ELR (cell line): ENCODE measurements at regions not wholly inside any gene's neighbourhood (a gene's known extent, or its start where the extent isn't known, plus 50 kb on each side); places are given as distances from the start of the nearest gene placed in this dataset.

ENCODE experiments used
- DNase-seq: peaks from one replicate; pipeline ENCODE4 v3.0.0-alpha.2; 2015; ENCODE audit warnings: low read depth

DNA sequence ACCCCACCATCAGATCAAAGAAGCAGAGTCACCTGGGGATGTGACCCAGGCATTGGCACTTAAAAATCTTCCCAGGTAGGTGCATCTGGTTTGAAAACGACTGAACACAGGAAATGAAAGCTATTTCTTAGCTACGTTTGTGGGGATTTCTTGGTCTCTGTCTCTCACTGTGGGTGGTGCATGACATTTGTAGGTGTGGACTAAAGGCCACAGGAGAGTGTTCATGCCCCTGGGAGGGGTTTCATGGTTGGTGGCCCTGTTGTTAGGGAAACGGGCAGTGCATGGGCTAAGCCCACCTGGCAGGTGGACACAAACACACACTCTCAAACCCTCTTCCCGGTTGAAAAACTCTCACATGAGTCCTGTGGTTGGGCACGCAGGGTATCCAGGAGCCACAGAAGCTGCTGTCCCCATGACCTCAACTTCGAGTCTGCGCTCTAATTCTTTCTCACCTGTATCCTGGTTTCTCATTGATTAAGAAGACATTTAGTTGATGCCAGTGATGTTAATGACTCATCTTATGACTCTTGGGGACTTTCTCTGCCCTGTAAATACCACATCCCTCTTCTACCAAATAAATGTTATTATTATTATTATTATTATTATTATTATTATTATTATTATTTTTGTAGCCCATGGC is 119.4 kb downstream of the MRPS6 start:
- DNase-seq = no peak

DNA sequence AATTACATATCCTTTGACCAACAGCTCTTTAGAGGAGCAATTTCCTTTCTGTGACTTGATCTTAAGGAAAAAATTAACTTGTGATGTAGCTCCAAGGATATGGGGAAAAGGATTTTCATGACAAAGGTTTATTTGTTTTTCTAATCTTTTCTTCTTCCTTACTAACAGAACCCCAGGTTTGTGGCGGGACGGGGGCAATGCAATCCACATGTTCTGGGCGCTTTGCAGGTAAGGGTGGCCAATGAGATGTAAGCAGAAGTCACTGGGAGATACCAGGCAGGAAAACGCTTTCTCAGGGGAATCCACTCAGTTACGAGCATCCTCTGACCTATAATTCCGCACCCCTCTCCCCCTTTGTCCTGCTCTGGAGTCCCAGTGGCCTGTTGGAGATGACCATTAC is 122.0 kb downstream of the MRPS6 start:
- no peak for DNase-seq

DNA sequence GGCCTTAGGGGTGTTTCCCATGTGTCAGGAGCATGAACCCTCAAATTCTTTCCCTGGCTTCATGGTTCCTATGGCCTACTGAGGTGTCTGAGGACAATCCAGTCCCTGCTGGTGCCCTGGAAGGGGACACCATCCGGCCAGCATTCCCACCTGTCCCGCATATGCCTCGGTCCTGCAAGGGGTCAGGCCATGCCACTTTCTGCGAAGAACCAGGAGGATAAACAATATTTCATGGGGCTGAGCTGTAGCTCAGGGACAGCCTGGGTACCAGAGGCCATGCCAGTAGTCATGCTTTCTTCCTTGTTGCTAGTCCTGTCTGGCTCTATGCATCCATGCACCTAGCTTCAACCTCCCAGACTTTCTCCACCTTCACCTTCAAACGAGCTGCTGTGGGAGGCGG is 123.6 kb downstream of the MRPS6 start:
- DNase-seq = no peak

DNA sequence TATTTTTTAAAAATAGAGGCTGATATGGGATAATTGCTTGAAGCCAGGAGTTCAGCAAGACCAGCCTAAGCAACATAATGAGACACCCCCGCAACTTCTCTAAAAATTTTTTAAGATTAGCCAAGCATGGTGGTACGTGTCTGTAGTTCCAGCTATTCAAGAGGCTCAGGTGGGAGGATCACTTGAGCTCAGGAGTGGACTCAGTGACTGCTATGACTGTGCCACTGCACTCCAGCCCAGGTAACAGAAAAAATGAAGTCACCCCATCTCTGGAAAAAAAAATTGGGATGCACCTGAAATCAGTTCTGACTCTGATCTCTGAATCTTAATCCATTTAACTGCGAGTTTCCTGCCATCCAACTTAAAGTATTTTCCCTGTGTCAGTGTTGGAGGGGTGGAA is 124.2 kb downstream of the MRPS6 start:
- DNase-seq = no peak

DNA sequence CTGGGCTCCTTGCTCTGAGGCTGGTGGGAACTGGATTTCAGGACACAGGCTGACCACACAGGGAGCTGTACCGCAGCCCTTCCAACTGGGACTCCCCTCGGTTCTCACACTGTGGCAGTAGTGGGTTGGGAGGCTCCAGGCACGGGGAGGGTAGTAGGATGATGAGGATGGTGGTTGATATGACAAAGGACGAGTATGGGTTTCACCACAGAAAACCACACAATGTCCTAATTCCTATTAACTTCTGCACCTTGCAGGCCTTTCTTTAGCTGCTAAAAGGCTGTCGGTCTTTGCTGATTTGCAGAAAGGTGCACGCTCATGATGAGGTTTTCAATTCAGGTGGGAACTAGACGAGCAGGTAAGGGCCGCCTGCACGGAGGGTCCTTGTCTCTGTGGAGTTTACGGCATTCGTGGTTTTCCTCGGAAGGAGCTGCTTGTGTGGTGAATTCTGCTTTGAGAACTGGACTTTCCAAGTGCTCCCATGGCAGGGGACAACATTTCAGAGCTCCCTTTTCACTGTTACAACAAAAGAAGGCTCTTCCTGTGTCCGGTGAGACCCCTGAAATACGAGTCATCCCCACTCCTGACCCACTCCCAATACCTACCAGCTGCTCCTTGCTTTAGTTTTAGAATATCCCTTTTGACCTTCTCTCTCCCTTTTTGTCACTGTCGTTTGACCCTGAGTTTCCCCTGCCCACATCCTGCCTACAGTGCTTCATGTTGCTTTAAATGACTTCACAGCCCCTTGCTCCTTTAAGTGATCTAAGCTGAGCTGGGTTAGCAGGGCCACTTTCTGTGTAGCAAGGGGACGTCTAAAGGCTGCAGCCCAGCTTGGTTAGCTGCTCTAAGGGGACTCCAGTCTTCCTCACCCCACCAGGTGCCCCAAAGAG is 125.1 kb downstream of the MRPS6 start:
- no peak for DNase-seq

DNA sequence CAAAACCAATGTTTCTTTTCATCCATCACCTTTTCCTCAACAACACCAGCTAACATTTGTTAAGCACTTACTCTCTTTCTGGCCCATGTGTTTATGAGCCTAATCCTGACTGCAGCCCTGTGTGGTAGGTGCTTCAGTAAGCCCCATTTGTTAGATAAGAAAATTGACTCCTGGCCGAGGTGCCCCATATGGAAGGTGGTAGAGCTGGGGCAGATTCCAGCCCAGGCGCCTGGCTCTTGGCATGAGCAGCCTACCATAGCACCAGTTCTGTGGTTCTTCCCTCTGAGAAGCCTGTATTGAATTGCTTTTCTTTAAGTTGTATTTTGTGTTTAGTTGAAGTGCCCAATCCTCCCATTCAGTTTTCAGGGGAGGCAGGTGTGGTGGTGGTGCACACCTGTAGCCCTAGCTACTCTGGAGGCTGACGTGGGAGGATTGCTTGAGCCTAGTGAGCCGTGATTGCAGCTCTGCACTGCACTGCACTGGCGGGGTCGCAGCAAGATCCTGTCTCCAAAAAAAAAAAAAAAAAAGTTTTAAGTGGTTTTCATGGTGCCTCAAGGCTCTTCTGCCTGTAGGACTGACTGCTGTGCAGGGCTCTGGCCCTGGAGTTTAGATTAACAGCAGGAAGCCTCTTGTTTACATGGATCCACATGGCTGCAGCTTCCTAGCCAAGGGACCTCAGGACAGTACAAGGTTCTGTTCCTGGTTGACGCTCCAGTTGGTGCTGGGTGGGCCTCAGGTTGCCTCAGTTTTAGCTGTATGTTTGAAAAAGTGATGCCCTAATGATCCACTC is 125.9 kb downstream of the MRPS6 start:
- no peak for DNase-seq

DNA sequence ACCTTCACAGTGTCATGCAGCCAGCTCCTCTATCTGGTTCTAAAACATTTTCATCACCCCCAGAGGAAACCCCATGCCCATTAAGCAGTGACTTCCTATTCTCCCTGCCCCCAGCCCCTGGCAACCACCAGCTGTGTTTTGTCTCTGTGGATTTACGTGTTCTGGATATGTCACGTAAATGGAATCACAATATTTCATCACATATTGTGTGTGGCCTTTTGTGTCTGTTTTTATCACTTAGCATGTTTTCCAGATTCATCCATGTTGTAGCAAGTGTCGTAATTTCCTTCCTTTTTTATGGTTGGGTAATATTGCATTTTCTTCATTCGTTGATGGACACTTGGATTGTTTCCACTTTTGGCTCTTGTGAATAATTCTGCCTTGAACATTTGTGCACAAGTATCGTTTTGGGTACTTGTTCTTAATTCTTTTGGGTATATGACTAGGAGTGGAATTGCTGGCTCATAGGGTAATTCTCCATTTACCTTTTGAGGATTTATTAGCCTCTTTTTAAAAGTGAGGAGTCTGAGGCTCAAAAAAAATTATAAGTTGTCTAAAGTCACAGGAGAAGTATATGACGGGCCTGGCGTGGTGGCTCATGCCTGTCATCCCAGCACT is 127.0 kb downstream of the MRPS6 start:
- DNase-seq = no peak

DNA sequence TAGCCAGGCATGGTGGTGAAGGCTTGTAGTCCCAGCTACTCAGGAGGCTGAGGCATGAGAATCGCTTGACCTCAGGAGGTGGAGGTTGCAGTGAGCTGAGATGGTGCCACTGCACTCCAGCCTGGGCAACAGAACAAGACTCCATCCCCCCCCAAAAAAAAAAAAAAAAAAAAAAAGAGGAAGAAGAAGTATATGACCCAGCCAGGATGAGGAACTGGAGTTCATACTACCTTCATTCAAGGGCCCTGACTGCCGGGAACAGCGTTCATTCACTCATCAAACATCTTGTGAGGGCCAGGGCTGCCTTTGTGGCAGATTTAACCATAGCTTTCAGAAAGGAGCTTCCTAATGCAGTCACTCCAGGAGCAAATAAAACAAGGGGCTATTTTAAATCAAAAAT is 127.6 kb downstream of the MRPS6 start:
- no peak for DNase-seq

DNA sequence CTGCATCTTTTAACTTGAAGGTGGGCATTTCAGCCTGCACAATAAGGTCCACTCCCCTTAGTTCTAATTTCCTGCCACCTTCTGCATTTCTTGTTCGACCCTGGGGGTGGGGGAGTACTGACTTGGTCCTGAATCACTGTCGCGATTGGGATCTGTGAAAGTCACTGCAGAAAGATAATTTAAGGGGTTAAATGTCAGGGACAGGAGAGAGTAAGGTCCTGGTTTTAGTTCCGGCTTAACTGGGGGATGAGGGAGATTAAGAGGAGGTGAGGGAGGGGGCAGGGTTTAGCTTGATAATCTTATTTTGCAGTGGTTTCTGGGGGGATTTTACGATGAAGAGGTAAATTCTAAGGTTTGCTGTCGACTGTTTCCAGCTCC is 128.1 kb downstream of the MRPS6 start:
- DNase-seq = no peak

DNA sequence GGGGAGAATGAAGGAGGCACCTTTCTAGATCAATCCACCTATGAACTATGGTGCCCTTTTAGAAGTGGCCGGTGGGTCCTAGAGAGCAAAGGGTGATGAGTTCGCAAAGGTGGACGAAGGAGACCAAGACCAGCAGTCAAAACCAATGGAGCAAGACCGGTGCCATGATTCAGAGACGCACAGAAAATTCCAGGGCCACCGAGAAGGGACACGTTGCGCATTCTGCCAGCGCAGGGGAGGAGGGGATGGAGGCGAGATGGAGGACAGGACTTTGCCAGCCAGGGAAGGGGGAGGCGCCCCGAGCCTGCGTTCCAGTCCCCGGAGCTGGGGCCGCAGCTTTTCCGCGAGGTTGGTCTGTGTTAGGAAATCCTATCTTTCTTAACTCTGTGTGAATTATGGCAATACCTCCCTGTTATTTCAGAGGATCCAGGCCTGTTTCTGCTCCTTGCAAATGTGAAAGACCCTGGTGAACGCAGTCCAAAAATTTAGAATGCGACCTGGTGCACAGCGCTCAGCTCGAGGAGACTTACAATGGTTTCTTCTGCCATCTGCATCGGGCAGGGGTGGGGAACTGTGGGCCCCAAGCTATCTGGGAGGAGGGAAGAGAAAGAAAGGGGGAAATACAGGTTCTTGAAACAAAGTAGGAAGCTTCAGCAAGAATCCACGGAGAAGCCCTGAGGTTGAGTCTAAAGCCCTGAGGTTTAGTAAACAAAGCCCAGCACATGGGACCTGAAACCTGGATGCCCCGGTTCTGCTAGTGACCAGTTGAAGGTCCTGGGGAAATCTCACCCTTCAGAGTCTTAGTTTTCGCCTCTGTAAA is 129.4 kb downstream of the MRPS6 start:
- DNase-seq = no peak

DNA sequence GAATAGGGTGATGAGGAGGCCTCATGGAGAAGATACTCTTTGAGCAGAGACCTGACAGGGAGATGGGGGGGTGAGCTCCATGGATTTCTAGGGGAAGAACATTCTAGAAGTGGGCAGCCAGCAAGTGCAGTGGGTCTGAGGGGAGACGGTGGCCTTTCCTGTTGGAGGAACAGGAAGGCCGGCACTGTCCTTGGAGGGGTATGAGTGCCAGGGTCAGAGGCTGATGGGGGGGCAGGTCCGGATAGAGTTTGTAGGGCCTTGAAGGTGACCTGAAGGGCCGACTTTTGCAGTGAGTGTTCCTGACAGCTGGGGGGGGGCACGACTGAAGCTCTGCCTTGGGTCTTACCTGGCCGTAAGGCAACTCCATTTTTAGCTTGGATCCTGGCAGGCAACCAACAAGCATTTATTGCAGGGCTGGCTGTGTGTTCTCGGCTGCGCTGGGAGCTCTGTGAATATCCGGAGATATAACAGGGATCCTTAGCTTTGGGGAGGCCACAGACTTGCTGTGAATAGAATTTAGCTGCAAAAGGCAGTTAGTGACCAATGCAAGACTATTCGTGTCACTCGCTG is 130.6 kb downstream of the MRPS6 start:
- DNase-seq = no peak

DNA sequence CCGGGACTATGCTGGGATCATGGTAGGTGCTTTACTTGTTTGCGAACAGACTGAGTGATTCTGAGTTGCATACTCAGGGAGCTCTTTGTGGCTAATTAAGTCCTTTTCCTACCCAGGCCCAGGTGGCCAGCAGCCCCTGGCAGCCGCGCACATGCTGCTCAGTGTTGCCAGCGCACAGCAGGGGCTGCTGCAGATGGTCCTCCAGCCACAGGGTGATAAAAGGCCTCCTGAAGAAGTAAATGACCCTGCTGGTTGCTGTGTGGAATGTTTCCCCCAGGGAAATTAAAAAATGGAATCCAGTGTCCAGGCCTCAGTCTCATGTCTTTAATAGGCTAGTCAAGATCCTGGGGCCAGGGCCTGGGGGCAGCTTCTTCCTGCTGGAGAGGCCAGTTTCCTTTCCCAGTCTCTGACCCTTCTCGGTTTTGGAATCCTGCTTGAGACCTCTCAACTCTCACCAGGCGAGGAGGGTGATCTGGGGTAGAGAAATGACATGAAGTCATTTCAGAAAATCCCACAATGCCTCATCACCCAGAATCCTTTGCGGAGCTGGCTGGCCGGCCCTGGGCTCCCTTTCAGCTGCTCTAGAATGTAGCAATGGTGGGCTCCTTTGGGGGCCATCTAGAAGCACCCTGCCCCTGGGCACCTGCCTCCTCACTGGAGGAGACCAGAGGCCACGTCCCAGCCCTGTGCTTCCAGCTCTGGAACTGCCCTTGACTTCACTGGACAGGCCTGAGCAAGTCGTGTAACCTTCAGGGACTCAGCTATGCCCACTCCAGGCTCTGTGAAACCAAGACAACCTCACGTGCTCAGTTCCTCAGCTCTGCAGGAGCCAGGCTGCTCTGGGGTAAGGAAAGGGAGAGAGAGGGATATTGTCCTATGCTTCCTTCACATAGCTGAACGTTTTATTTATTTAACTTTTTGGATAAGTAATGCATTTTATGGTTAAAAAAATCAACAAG is 131.4 kb downstream of the MRPS6 start:
- DNase-seq = no peak

DNA sequence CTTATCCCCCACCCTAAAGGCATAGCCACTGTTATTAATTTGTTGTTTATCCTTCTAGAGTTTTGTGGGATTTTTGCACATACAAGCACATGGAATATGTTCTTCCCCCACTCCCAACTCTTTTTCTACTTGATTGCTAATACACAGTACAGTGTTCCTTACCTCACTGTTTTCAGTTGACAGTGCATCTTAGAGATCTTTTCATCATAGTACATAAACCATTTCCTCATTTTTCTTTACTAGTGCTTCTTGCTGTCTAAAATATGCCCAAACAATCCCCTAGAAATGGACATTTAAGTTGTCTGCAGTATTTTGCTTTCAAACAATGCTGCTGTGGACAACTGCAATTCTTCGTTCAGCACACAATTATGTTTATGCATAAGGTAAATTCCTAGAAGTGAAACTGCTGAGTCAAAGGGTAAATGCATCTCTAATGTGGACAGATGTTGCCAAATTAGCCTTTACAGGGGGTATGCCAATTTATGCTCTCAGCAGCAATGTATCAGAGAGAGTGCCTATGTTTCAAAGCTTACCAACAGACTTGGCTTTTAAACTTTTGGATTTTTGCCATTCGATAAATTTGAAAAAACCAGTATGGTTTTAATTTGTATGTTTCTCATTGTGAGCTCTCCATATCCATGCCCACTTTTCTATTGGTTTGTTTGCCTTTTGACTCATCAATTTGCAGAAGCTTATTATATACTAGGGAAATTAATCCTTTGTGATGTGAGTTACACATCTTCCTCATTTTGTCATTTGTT is 132.6 kb downstream of the MRPS6 start:
- DNase-seq = no peak

DNA sequence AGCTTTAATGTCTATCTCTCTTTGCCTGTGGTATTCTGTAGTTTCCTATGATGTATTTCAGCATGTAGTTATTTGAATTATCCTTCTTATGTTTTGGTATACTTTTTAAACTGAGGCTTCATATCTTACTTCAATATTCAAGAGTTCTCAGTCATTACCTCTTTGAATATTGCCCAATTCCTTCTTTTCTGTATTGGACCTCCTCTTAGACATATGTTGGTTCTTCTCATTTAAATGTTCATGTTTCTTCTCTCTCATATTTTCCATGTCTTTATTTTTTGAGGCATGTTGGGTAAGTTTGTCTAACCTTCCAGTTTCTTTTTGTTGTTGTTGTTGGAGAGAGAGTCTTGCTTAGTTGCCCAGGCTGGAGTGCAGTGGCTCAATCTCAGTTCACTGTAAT is 140.6 kb downstream of the MRPS6 start:
- DNase-seq = no peak

DNA sequence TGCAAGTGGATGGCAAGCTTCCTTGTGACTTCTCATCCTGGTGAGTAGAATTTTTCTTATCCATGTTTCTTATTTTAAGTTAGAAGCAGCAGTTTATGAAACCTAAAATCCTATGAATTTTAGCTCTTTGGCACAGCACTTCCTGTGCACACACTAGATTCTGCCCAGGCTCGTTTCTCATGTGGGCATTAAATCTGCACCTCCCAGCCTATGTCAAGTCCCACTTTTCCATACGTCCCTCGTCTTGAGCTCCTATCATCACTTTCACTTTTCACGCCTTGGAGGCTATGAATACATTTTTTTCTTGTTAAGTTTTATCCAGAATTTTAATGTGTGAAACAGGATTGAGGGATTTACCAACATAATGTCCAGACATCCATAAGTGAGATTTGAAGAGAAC is 142.1 kb downstream of the MRPS6 start:
- DNase-seq = no peak

DNA sequence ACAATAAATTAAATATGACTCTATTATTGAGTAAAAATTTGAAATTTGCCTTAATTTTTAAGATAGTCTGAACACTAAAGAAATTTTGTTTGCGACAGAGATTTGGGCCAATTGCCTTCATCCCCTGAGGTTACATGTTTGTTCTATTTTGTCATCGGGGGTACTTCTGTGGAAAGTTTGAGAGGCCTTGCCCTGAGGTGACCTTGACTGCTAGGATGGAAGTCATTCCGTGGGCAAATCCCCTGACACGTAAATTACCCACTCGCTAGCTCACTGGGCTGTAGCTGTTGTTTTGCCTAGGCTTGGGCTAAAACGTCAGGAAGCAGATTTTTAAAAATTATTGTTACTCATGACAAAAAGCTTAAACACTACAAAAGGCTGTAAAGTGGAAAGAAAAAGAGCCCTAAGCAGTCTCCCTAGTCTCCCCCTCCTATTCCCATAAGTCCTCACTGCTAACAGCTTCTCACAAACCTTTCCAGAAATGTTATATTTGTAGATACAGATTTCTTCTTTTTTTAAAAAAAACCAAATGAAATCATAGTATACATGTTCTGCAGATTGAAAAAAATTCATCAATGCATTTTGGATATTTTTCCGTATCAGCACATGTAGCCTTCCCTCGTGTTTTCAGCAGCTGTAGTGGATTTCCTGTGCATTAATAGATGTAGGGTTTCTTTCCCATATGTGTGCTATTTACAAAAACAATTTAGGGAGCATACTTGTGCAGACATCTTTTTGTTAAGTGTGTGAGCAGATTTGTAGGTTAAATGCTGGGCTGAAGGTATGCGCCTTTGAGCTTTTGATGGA is 142.7 kb downstream of the MRPS6 start:
- no peak for DNase-seq

DNA sequence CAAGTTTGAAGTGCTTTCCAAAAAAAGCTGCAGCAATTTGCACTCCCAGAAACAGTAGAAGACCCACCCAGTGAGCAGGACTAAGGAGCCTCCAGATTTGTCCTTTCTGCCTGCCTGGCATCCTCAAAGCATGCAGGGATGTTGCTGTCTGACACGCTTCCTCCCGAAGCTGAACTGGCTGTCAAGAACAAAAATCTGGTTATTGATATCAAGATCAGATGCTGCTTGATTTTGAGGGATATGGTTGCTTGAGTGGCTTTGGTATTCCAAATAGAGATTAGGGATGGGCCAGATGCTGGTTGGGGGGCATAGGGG is 143.3 kb downstream of the MRPS6 start:
- no peak for DNase-seq

DNA sequence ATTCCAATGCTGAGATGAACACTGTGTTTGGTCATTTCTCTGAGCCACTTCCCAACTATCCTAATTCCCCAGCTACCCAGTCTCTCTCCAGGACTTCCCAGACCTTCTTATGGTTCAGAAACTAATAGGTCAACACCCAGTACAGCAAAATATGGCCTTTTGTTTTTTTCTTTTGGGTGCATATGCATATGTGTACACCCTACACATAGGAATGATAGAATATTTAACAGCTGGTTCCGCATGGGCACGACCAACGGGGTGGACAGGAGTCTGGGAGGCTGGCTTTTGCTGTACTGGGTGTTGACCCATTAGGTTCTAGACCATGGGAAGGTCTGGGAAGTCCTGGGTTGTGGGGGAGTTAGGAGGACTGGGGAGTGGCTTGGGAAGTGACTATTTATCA is 143.9 kb downstream of the MRPS6 start:
- DNase-seq = no peak
